ENCODE measurements at regions not wholly inside any gene's neighbourhood (a gene's known extent, or its start where the extent isn't known, plus 50 kb on each side); places are given as distances from the start of the nearest gene placed in this dataset.

- no peak overlapping the region for H3K27ac ChIP-seq (ENCODE audit: extremely low read depth, low read depth, low read length)
- H3K4me3 ChIP-seq (ENCODE audit: low read depth, low read length), result no peak overlapping the region
- no peaks in the 10 kb centered on the region for H3K4me1 ChIP-seq (ENCODE audit: control insufficient read depth, insufficient read depth, low read length)
- CTCF ChIA-PET, result no interaction called here
- H3K9me3 ChIP-seq (ENCODE audit: control insufficient read depth, insufficient read depth, low read depth, low read length), result no peaks in the 10 kb centered on the region
- POLR2A ChIA-PET, result no interaction called here
- TF ChIP-seq ZBTB26 (tag by site-specific recombination; optimal IDR thresholded peaks at IDR 0.05) (no peak), TCF7L2 (IDR thresholded peaks at IDR 0.05; ENCODE audit: borderline replicate concordance, low read depth, low read length) (no peak), YY1 (tag by site-specific recombination; IDR thresholded peaks at IDR 0.05) (no peak), ZNF600 (tag by site-specific recombination; IDR thresholded peaks at IDR 0.05) (no peak), ZBTB44 (tag by site-specific recombination; IDR thresholded peaks at IDR 0.05) (no peak), ATF2 (tag by site-specific recombination; IDR thresholded peaks at IDR 0.05; ENCODE audit: low read depth) (no peak), ZNF48 (tag by site-specific recombination; IDR thresholded peaks at IDR 0.05) (no peak), ZNF626 (tag by site-specific recombination; IDR thresholded peaks at IDR 0.05) (no peak)
- no peaks in the 10 kb centered on the region for H3K36me3 ChIP-seq (ENCODE audit: control insufficient read depth in 2 of 2, insufficient read depth in 1 of 2, low read length in 2 of 2)
Observed at GRCh38 chr4:175139205-175139604, 221.0 kb downstream of the ADAM29 start.

- H3K4me3 ChIP-seq (ENCODE audit: low read depth, low read length), result no peak overlapping the region
- no peaks in the 10 kb centered on the region for H3K4me1 ChIP-seq (ENCODE audit: control insufficient read depth, insufficient read depth, low read length)
- no peak overlapping the region for H3K27ac ChIP-seq (ENCODE audit: extremely low read depth, low read depth, low read length)
- no peaks in the 10 kb centered on the region for H3K36me3 ChIP-seq (ENCODE audit: control insufficient read depth in 2 of 2, insufficient read depth in 1 of 2, low read length in 2 of 2)
- no peaks in the 10 kb centered on the region for H3K9me3 ChIP-seq (ENCODE audit: control insufficient read depth, insufficient read depth, low read depth, low read length)
- no peak for TF ChIP-seq ZBTB1 (tag by site-specific recombination; IDR thresholded peaks at IDR 0.05)
- no peak for TF ChIP-seq ELK4 (IDR thresholded peaks at IDR 0.05; ENCODE audit: borderline replicate concordance, low read depth, low read length)
- no peak for TF ChIP-seq ZNF214 (tag by site-specific recombination; IDR thresholded peaks at IDR 0.05; ENCODE audit: borderline replicate concordance)
- no peak for TF ChIP-seq ZEB2 (tag by site-specific recombination; IDR thresholded peaks at IDR 0.05)
- TF ChIP-seq HOXA7 (CRISPR knock-in tag; IDR thresholded peaks at IDR 0.05; ENCODE audit: borderline replicate concordance), result no peak
- TF ChIP-seq ZNF580 (tag by site-specific recombination; IDR thresholded peaks at IDR 0.05), result no peak
- TF ChIP-seq WT1 (tag by site-specific recombination; IDR thresholded peaks at IDR 0.05), result no peak
- no peak for TF ChIP-seq ZNF10 (tag by site-specific recombination; IDR thresholded peaks at IDR 0.05)
- TF ChIP-seq ZNF18 (tag by site-specific recombination; IDR thresholded peaks at IDR 0.05), result no peak
- TF ChIP-seq ZNF558 (tag by site-specific recombination; IDR thresholded peaks at IDR 0.05), result no peak
- CTCF ChIA-PET, result interaction anchor here (0.7 kb wide), 1 partner anchor 761 kb away, joined by 3 read pairs; no protein-coding TSS in a partner anchor
- POLR2A ChIA-PET, result no interaction called here
Observed at GRCh38 chr4:175143116-175143515, 225.0 kb downstream of the ADAM29 start.

Measured in HEK293 (cell line).